ENCODE measurements at regions not wholly inside any gene's neighbourhood (a gene's known extent, or its start where the extent isn't known, plus 50 kb on each side); places are given as distances from the start of the nearest gene placed in this dataset.

DNA sequence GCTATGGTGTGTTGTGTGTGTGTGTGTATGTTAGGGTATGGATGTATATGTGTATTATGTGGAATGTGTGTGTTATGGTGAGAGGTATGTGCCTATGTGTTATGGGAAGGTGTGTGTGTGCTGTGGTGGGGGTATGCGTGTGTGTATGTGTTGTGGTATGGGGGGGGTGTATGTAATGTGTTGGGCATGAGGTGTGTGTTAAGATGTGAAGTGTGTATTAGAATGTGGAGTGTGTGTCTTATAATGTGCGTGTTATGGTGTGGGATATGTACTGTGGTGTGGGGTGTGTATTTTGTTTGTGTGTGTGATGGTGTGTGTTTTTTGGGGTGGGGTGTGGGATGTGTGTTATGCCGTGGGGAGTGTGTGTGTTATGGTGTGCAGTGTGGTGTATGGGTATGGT is 242.5 kb downstream of the RHOU start:
- TF ChIP-seq, protein P1, sequence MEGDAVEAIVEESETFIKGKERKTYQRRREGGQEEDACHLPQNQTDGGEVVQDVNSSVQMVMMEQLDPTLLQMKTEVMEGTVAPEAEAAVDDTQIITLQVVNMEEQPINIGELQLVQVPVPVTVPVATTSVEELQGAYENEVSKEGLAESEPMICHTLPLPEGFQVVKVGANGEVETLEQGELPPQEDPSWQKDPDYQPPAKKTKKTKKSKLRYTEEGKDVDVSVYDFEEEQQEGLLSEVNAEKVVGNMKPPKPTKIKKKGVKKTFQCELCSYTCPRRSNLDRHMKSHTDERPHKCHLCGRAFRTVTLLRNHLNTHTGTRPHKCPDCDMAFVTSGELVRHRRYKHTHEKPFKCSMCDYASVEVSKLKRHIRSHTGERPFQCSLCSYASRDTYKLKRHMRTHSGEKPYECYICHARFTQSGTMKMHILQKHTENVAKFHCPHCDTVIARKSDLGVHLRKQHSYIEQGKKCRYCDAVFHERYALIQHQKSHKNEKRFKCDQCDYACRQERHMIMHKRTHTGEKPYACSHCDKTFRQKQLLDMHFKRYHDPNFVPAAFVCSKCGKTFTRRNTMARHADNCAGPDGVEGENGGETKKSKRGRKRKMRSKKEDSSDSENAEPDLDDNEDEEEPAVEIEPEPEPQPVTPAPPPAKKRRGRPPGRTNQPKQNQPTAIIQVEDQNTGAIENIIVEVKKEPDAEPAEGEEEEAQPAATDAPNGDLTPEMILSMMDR (conservative IDR thresholded peaks at IDR 0.05) = no peak
- no peak for TF ChIP-seq ZFX (IDR thresholded peaks at IDR 0.05)

Data from C4-2B (cell line).